Right atrium auricular region (tissue), 2 donors: ENCODE measurements at regions not wholly inside any gene's neighbourhood (a gene's known extent, or its start where the extent isn't known, plus 50 kb on each side); places are given as distances from the start of the nearest gene placed in this dataset.

Experiments
- DNase-seq: peaks from one replicate; pipeline ENCODE4 v3.0.0-alpha.2; 2019; ENCODE audit warnings: low spot score
- H3K27ac ChIP-seq, 2 donors: fragments of 200-600 bp; sonication (generic); 1 replicate in 1 of 2; 2 replicates in 1 of 2; pipeline ENCODE4 v1.5.1; 2016 to 2019
- H3K27me3 ChIP-seq, 2 donors: fragments of 200-600 bp; sonication (generic); one replicate each; pipeline versions ENCODE4 v1.5.1 to v1.6.0; 2017 to 2019
- H3K36me3 ChIP-seq: fragments of 200-600 bp; sonication (generic); one replicate; pipeline ENCODE4 v1.5.1; 2016
- H3K4me1 ChIP-seq, 2 donors: fragments of 200-600 bp; sonication (generic); one replicate each; pipeline versions ENCODE4 v1.5.1 to v1.6.0; 2017 to 2019
- H3K4me3 ChIP-seq, 2 donors: fragments of 200-600 bp; sonication (generic); 1 replicate in 1 of 2; 2 replicates in 1 of 2; pipeline ENCODE4 v1.5.1; 2017 to 2019; ENCODE audit warnings: mild to moderate bottlenecking in 1 of 2, moderate library complexity in 1 of 2
- H3K9me3 ChIP-seq, 2 donors: fragments of 200-600 bp; sonication (generic); one replicate each; pipeline ENCODE4 v1.5.1; 2019
- CTCF ChIP-seq, 2 donors: fragments of 200-600 bp; sonication (generic); IDR thresholded peaks; one replicate each; pipeline ENCODE4 v1.5.1; 2019; ENCODE audit warnings: antibody characterized with exemption in 2 of 2

GRCh38 chr13:79749566-79749965 lies 268.6 kb downstream of the NDFIP2 start:
- H3K36me3 ChIP-seq = no peaks in the 10 kb centered on the region
- H3K4me3 ChIP-seq = no peak overlapping the region
- H3K27ac ChIP-seq = peak overlapping the region; percentile 50 to 73
- H3K9me3 ChIP-seq = no peaks in the 10 kb centered on the region
- TF ChIP-seq CTCF (IDR thresholded peaks at IDR 0.05) = no peak
- DNase-seq = no peak
- no peaks in the 10 kb centered on the region for H3K27me3 ChIP-seq
- peaks cover 0 to 23% of the 10 kb centered on the region in 2 donors for H3K4me1 ChIP-seq

DNA sequence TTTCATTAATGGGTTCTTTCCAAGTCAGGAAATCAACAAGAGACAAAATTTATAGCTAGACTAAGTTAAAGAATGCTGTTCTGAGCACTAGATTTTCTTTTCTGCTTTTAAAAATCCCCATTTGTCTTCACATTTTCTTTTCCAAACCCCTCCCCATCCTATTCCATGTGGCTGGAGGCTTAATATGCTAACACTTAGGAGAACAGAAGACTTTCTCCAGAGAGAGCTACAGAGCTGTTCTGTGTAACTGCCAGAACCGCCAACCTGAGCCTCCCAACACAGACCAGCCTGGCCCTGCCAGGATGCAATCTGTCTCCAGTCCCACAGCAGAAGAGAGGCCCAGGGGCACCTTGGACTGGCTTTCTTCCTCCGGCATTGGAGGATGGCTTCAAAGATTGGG lies 264.1 kb downstream of the NDFIP2 start:
- no peak for TF ChIP-seq CTCF (IDR thresholded peaks at IDR 0.05)
- DNase-seq = no peak
- H3K36me3 ChIP-seq = no peaks in the 10 kb centered on the region
- H3K9me3 ChIP-seq = no peaks in the 10 kb centered on the region
- peaks cover 0 to 29% of the 10 kb centered on the region in 2 donors for H3K4me1 ChIP-seq
- no peak overlapping the region for H3K4me3 ChIP-seq
- no peak overlapping the region for H3K27ac ChIP-seq
- H3K27me3 ChIP-seq = no peaks in the 10 kb centered on the region

- DNase-seq = no peak
- Histone ChIP-seq H3K4me3 (no peak overlapping the region), H3K36me3 (no peaks in the 10 kb centered on the region), H3K4me1 (peaks cover 0 to 17% of the 10 kb centered on the region in 2 donors), H3K27ac (no peak overlapping the region), H3K27me3 (no peaks in the 10 kb centered on the region), H3K9me3 (no peaks in the 10 kb centered on the region)
- TF ChIP-seq CTCF (IDR thresholded peaks at IDR 0.05) = no peak
Measured at GRCh38 chr13:79742923-79743322, 262.0 kb downstream of the NDFIP2 start.

DNA sequence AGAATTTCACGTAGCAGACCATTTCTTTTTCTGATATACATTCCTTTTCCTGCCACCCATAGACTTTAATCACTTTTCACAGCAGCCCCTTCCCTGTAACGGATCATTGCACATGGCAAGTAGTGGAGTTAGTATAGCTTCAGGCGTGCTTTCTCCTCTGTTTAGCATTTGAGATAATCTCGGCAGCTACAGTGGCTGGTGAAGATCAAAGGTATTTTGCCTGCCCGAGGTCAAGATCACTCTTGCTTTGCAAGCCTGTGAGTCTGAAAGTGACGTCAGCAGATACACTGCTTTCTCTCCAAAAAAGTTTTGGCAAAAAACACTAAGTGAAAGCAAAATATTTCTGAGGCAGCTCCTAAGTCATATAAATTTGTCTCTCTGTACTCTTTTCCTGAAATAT lies 260.0 kb downstream of the NDFIP2 start:
- Histone ChIP-seq H3K27me3 (no peaks in the 10 kb centered on the region), H3K36me3 (no peaks in the 10 kb centered on the region), H3K4me1 (peaks cover 0 to 17% of the 10 kb centered on the region in 2 donors), H3K9me3 (no peaks in the 10 kb centered on the region), H3K27ac (no peak overlapping the region), H3K4me3 (peak overlapping the region in 1 of 2 donors; percentile 13)
- no peak for DNase-seq
- TF ChIP-seq CTCF (IDR thresholded peaks at IDR 0.05) = no peak

DNA sequence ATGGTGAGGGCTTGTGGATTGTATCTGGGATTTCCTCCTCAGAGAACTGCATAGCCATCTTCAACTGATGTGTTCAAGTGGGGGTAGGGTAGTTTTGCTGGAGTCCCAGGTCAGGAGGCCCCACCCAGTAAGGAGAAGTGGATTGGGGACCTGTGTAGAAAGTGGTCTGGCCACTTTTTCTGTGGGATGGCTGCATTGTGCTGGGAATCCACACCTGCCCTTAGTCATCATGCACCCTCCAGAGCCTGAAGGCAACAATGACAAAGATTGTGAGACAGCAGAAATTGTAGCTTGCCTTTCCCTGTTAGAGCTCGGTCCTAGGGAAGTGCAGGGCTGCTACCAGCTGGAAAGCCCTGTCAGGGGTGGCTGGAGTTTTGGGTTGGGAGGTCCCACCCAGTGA lies 255.4 kb downstream of the NDFIP2 start:
- H3K27ac ChIP-seq = no peak overlapping the region
- no peaks in the 10 kb centered on the region for H3K27me3 ChIP-seq
- H3K36me3 ChIP-seq = no peaks in the 10 kb centered on the region
- no peak for DNase-seq
- H3K4me1 ChIP-seq = peaks cover 0 to 10% of the 10 kb centered on the region in 2 donors
- no peak for TF ChIP-seq CTCF (IDR thresholded peaks at IDR 0.05)
- H3K9me3 ChIP-seq = peaks cover 0 to 12% of the 10 kb centered on the region in 2 donors
- no peak overlapping the region for H3K4me3 ChIP-seq

- Histone ChIP-seq H3K27ac (no peak overlapping the region), H3K4me1 (no peaks in the 10 kb centered on the region)
- DNase-seq = no peak
Measured at GRCh38 chr13:79735228-79735627, 254.3 kb downstream of the NDFIP2 start.

More at GRCh38 chr13:79735228-79735627, 254.3 kb downstream of the NDFIP2 start:
- no peaks in the 10 kb centered on the region for H3K27me3 ChIP-seq
- TF ChIP-seq CTCF (IDR thresholded peaks at IDR 0.05) = no peak
- H3K9me3 ChIP-seq = peaks cover 0 to 12% of the 10 kb centered on the region in 2 donors
- no peaks in the 10 kb centered on the region for H3K36me3 ChIP-seq
- H3K4me3 ChIP-seq = no peak overlapping the region
